ENCODE measurements at regions not wholly inside any gene's neighbourhood (a gene's known extent, or its start where the extent isn't known, plus 50 kb on each side); places are given as distances from the start of the nearest gene placed in this dataset.
"Not testable (repeated sequence)": the region's sequence is repeated elsewhere in the genome, so short reads cannot be mapped to it uniquely, and the experiment has no call there.

GRCh38 chr6:164107297-164107995 is 692.9 kb downstream of the QKI start:
- peak; percentile 20 for DNase-seq (ENCODE audit: low spot score)

GRCh38 chr6:164106345-164106769 is 691.8 kb downstream of the QKI start:
- no peak for DNase-seq (ENCODE audit: low spot score)

- DNase-seq (ENCODE audit: low spot score) = no peak
Observed at GRCh38 chr6:164105705-164106104, 691.2 kb downstream of the QKI start.

- no peak for DNase-seq (ENCODE audit: low spot score)
Observed at GRCh38 chr6:164104432-164104831, 689.9 kb downstream of the QKI start.

- no peak for DNase-seq (ENCODE audit: low spot score)
Observed at GRCh38 chr6:164102693-164103092, 688.2 kb downstream of the QKI start.

GRCh38 chr6:164101859-164102258 is 687.3 kb downstream of the QKI start:
- DNase-seq (ENCODE audit: low spot score) = no peak

GRCh38 chr6:164099269-164099865 is 684.8 kb downstream of the QKI start:
- no peak for DNase-seq (ENCODE audit: low spot score)

- DNase-seq (ENCODE audit: low spot score) = no peak
Observed at GRCh38 chr6:164098857-164099267, 684.3 kb downstream of the QKI start.

- DNase-seq (ENCODE audit: low spot score) = no peak
Observed at GRCh38 chr6:164097551-164098398, 683.3 kb downstream of the QKI start.

- DNase-seq (ENCODE audit: low spot score) = no peak
Observed at GRCh38 chr6:164097056-164097455, 682.5 kb downstream of the QKI start.

GRCh38 chr6:164095056-164095455 is 680.5 kb downstream of the QKI start:
- no peak for DNase-seq (ENCODE audit: low spot score)

- DNase-seq (ENCODE audit: low spot score) = no peak
Observed at GRCh38 chr6:164087870-164088269, 673.4 kb downstream of the QKI start.

- DNase-seq (ENCODE audit: low spot score) = no peak
Observed at GRCh38 chr6:164087211-164087610, 672.7 kb downstream of the QKI start.

- no peak for DNase-seq (ENCODE audit: low spot score)
Observed at GRCh38 chr6:164086076-164086887, 671.8 kb downstream of the QKI start.

GRCh38 chr6:164085091-164086075 is 670.9 kb downstream of the QKI start:
- DNase-seq (ENCODE audit: low spot score) = no peak

GRCh38 chr6:164079275-164079600 is 664.7 kb downstream of the QKI start:
- no peak for DNase-seq (ENCODE audit: low spot score)

- DNase-seq (ENCODE audit: low spot score) = no peak
Observed at GRCh38 chr6:164078532-164079274, 664.2 kb downstream of the QKI start.

GRCh38 chr6:164076818-164077532 is 662.5 kb downstream of the QKI start:
- not testable (repeated sequence) for DNase-seq (ENCODE audit: low spot score)

- DNase-seq (ENCODE audit: low spot score) = no peak
Observed at GRCh38 chr6:164075981-164076615, 661.6 kb downstream of the QKI start.
